Neuron (in vitro differentiated cells): ENCODE measurements at regions not wholly inside any gene's neighbourhood (a gene's known extent, or its start where the extent isn't known, plus 50 kb on each side); places are given as distances from the start of the nearest gene placed in this dataset.

Experiments
- H2AFZ ChIP-seq: one replicate; pipeline ENCODE4 v1.6.1; 2013; ENCODE audit warnings: low read depth, mild to moderate bottlenecking, inconsistent platforms, low read length, moderate library complexity
- H3K27me3 ChIP-seq: one replicate; pipeline ENCODE4 v1.6.1; 2013; ENCODE audit warnings: low read length; ENCODE audit not compliant: insufficient read depth
- H3K36me3 ChIP-seq: one replicate; pipeline ENCODE4 v1.6.1; 2013; ENCODE audit warnings: low read length; ENCODE audit not compliant: insufficient read depth
- H3K4me1 ChIP-seq: one replicate; pipeline ENCODE4 v1.6.1; 2013; ENCODE audit warnings: low read length; ENCODE audit not compliant: insufficient read depth
- H3K4me3 ChIP-seq: 2 replicates; pipeline ENCODE4 v1.5.1; 2013; ENCODE audit warnings: mild to moderate bottlenecking, low read length, moderate library complexity
- H3K9me3 ChIP-seq: one replicate; pipeline ENCODE4 v1.6.1; 2013; ENCODE audit warnings: low read length

- no peaks in the 10 kb centered on the region for H3K36me3 ChIP-seq
These were observed 237.9 kb upstream of the PLEKHG7 start for GRCh38 chr12:92464911-92465310.

GRCh38 chr12:92463171-92463570 lies 239.6 kb upstream of the PLEKHG7 start:
- Histone ChIP-seq H3K36me3 (no peaks in the 10 kb centered on the region), H2AFZ (no peak overlapping the region), H3K4me3 (no peak overlapping the region), H3K4me1 (peaks cover 21% of the 10 kb centered on the region), H3K27me3 (no peaks in the 10 kb centered on the region), H3K9me3 (no peaks in the 10 kb centered on the region)

More at GRCh38 chr12:92464911-92465310, 237.9 kb upstream of the PLEKHG7 start:
- Histone ChIP-seq H3K4me3 (no peak overlapping the region), H3K9me3 (no peaks in the 10 kb centered on the region), H3K4me1 (peaks cover 21% of the 10 kb centered on the region), H3K27me3 (no peaks in the 10 kb centered on the region), H2AFZ (no peak overlapping the region)

GRCh38 chr12:92462527-92462926 lies 240.3 kb upstream of the PLEKHG7 start:
- Histone ChIP-seq H3K36me3 (no peaks in the 10 kb centered on the region), H2AFZ (no peak overlapping the region), H3K4me1 (peaks cover 21% of the 10 kb centered on the region), H3K9me3 (no peaks in the 10 kb centered on the region), H3K4me3 (no peak overlapping the region), H3K27me3 (no peaks in the 10 kb centered on the region)

GRCh38 chr12:92462049-92462448 lies 240.7 kb upstream of the PLEKHG7 start:
- H3K4me1 ChIP-seq: peaks cover 20% of the 10 kb centered on the region
- no peaks in the 10 kb centered on the region for H3K9me3 ChIP-seq
- no peak overlapping the region for H3K4me3 ChIP-seq
- H2AFZ ChIP-seq: no peak overlapping the region
- no peaks in the 10 kb centered on the region for H3K36me3 ChIP-seq
- H3K27me3 ChIP-seq: no peaks in the 10 kb centered on the region

- H3K4me1 ChIP-seq: peaks cover 4% of the 10 kb centered on the region
- H3K27me3 ChIP-seq: no peaks in the 10 kb centered on the region
- no peaks in the 10 kb centered on the region for H3K9me3 ChIP-seq
- H3K36me3 ChIP-seq: no peaks in the 10 kb centered on the region
- no peak overlapping the region for H3K4me3 ChIP-seq
- H2AFZ ChIP-seq: no peak overlapping the region
These were observed 242.9 kb upstream of the PLEKHG7 start for GRCh38 chr12:92459850-92460249.

GRCh38 chr12:92458996-92459395 lies 243.8 kb upstream of the PLEKHG7 start:
- Histone ChIP-seq H3K4me3 (no peak overlapping the region), H3K36me3 (no peaks in the 10 kb centered on the region), H3K27me3 (no peaks in the 10 kb centered on the region), H2AFZ (no peak overlapping the region), H3K9me3 (no peaks in the 10 kb centered on the region), H3K4me1 (no peaks in the 10 kb centered on the region)

- Histone ChIP-seq H2AFZ (no peak overlapping the region), H3K27me3 (no peaks in the 10 kb centered on the region), H3K4me1 (no peaks in the 10 kb centered on the region), H3K36me3 (no peaks in the 10 kb centered on the region), H3K9me3 (no peaks in the 10 kb centered on the region), H3K4me3 (no peak overlapping the region)
These were observed 245.2 kb upstream of the PLEKHG7 start for GRCh38 chr12:92457458-92458180.

- Histone ChIP-seq H3K4me1 (no peaks in the 10 kb centered on the region), H2AFZ (no peak overlapping the region), H3K9me3 (no peaks in the 10 kb centered on the region), H3K27me3 (no peaks in the 10 kb centered on the region), H3K36me3 (no peaks in the 10 kb centered on the region), H3K4me3 (no peak overlapping the region)
These were observed 250.0 kb upstream of the PLEKHG7 start for GRCh38 chr12:92452763-92453162.

GRCh38 chr12:92446083-92446460 lies 256.7 kb upstream of the PLEKHG7 start:
- Histone ChIP-seq H3K4me3 (no peak overlapping the region), H3K4me1 (no peaks in the 10 kb centered on the region), H3K9me3 (no peaks in the 10 kb centered on the region), H3K27me3 (no peaks in the 10 kb centered on the region), H3K36me3 (no peaks in the 10 kb centered on the region), H2AFZ (no peak overlapping the region)

GRCh38 chr12:92445253-92446082 lies 257.3 kb upstream of the PLEKHG7 start:
- no peaks in the 10 kb centered on the region for H3K4me1 ChIP-seq
- no peaks in the 10 kb centered on the region for H3K9me3 ChIP-seq
- H3K4me3 ChIP-seq: no peak overlapping the region
- H3K36me3 ChIP-seq: no peaks in the 10 kb centered on the region
- H2AFZ ChIP-seq: no peak overlapping the region
- no peaks in the 10 kb centered on the region for H3K27me3 ChIP-seq

GRCh38 chr12:92444763-92445162 lies 258.0 kb upstream of the PLEKHG7 start:
- no peaks in the 10 kb centered on the region for H3K36me3 ChIP-seq
- no peaks in the 10 kb centered on the region for H3K9me3 ChIP-seq
- no peak overlapping the region for H2AFZ ChIP-seq
- H3K27me3 ChIP-seq: no peaks in the 10 kb centered on the region
- H3K4me3 ChIP-seq: no peak overlapping the region
- H3K4me1 ChIP-seq: no peaks in the 10 kb centered on the region

- H3K4me3 ChIP-seq: no peak overlapping the region
- H3K9me3 ChIP-seq: no peaks in the 10 kb centered on the region
- H3K4me1 ChIP-seq: no peaks in the 10 kb centered on the region
- H3K36me3 ChIP-seq: no peaks in the 10 kb centered on the region
- H2AFZ ChIP-seq: no peak overlapping the region
- H3K27me3 ChIP-seq: no peaks in the 10 kb centered on the region
These were observed 260.0 kb upstream of the PLEKHG7 start for GRCh38 chr12:92442782-92443181.

GRCh38 chr12:92440072-92440471 lies 262.7 kb upstream of the PLEKHG7 start:
- Histone ChIP-seq H3K9me3 (no peaks in the 10 kb centered on the region), H3K36me3 (no peaks in the 10 kb centered on the region)

More at GRCh38 chr12:92440072-92440471, 262.7 kb upstream of the PLEKHG7 start:
- H3K4me3 ChIP-seq: no peak overlapping the region
- H3K27me3 ChIP-seq: no peaks in the 10 kb centered on the region
- H3K4me1 ChIP-seq: no peaks in the 10 kb centered on the region
- H2AFZ ChIP-seq: no peak overlapping the region
